DMS79 (cell line): ENCODE measurements at regions not wholly inside any gene's neighbourhood (a gene's known extent, or its start where the extent isn't known, plus 50 kb on each side); places are given as distances from the start of the nearest gene placed in this dataset.

Source experiments
- DNase-seq: peaks from one replicate; lab custom pipeline; 2025; lab: John Stamatoyannopoulos, UW

DNA sequence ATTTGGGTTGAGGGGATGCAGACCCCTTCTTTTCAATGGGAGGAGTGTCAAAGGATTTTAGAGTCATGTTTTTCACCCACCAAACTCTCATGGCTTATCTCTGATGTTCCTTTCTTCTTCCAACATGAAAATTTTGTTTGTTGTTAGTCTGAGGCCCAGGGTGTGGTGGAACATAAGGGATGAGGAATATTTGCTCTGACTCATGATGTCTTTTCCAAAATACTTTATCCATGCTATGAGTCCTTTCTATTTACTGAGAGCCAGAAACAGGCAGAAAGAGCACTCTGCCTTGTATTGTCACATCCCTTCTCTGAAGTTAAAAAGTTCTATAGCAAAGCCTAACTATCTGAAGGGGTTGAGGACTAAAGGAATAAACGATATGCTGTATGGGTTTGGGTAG, 61.6 kb upstream of the GYPA start:
- no peak for DNase-seq

DNA sequence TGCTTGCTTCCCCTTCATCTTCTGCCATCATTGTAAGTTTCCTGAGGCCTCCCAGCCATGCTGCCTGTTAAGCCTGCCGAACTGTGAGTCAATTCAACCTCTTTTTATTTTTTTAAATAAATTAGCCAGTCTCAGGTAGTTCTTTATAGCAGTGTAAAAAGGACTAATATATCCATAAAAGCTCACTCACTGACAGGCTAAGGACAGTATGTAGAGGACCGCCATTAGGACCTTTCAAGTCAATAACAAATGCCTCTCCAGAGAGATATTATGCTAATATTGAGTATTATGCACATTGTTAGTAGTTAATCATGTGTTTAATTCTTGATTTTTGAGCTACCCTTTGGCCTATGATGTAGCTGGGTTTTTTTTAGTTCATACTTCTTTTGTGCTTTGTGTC, 62.6 kb upstream of the GYPA start:
- DNase-seq: no peak

GRCh38 chr4:144204431-144204830, 63.9 kb upstream of the GYPA start:
- no peak for DNase-seq

DNA sequence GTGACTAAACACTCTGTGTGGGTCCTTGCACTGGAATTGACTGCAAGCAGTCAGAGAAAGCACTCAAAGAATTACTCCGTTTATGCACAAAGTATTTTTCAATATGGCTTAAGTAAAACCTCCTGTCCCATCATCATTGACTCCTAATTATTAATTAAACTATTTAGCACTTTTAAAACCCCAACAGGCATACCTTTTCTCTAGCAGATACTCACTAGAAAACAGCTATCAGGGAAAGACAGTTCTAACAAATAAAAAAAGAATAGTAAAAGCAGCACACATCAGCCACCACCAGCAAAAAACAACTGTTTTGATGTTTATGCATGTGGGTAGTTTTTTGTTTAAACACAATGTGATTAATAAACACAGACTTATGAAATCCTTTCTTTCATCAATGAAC, 66.2 kb upstream of the GYPA start:
- no peak for DNase-seq

GRCh38 chr4:144208074-144208473, 67.6 kb upstream of the GYPA start:
- DNase-seq: no peak

GRCh38 chr4:144209491-144209890, 69.0 kb upstream of the GYPA start:
- DNase-seq: no peak

DNA sequence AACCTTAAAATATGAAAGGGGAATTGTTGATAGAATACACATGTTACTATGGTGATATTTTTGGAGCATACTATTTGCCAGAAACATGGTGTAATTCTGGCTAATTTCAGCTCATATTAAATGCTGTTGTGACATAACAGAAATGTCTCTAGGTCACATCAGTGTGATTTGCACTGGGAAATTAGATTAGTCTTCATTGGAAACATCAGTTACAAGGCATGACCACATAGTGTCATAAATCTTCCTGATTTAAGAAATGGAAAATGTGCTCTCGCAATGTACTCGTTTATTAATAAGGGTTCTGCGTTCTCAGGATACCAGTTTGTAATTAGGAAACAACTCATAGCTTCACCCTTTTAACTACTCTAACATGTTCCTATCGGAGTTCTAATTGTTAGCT, 72.9 kb upstream of the GYPA start:
- DNase-seq: no peak

DNA sequence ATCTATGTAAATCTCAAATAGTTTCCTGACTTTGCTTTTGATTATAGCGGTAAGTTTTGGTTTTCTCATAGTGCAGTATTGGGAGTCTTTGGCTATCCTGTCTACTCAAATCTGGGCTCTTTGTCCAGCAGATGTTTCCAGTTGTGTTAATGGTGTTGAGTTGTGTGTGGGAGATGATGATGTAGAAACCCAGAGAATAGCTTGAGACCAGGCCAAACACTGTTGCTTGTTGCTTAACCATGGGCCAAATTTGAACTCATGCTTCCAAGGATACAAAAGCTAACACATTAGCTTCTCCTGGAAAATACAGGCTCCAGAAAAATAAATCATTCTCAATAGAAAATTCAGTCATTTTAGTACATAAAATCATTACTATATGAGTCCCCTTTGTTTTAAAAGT, 82.6 kb upstream of the GYPA start:
- no peak for DNase-seq

- no peak for DNase-seq
Observed at GRCh38 chr4:144223661-144224060, 83.1 kb upstream of the GYPA start.

- no peak for DNase-seq
Observed at GRCh38 chr4:144259285-144259684, 118.8 kb upstream of the GYPA start.

DNA sequence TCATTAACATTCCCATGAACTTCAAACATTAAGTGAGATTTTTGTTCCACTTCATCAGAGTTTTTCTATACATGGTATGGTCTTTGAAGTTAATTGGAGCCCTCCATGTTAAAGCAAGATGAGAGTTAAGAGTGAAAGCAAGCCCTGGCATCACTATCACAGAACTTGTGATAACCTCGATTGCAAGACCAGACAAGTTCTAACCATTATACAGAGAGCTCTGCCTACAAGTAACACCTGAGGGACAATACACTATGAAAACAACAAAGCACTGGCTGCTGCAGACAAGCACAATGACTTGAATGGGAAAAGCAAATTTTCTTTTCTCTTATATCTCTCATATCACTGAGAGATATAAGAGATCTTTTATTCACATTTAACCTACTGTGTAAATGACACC, 126.6 kb upstream of the GYPA start:
- no peak for DNase-seq

GRCh38 chr4:144280688-144281087, 140.2 kb upstream of the GYPA start:
- DNase-seq: no peak

- no peak for DNase-seq
Observed at GRCh38 chr4:144283526-144283925, 143.0 kb upstream of the GYPA start.

DNA sequence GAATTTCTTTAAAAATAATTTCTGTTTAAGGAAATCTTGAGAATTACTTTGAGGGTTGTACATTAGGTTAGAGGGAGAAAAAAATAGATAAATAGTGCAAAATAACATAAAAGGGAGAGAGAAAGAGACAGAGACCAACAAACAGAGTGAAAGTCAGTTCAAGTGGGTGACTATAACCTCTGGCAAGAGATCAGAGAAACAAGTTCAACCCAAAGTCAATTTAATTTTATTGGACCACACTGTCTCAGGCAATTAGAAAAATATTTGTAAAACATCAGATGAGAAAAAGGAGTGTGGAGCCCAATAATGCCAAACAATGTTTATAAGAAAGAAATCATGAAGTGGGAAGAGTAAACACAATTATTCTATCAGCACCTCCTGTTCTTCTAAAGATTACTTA, 143.5 kb upstream of the GYPA start:
- DNase-seq: no peak

GRCh38 chr4:144288011-144288903, 147.7 kb upstream of the GYPA start:
- no peak for DNase-seq

DNA sequence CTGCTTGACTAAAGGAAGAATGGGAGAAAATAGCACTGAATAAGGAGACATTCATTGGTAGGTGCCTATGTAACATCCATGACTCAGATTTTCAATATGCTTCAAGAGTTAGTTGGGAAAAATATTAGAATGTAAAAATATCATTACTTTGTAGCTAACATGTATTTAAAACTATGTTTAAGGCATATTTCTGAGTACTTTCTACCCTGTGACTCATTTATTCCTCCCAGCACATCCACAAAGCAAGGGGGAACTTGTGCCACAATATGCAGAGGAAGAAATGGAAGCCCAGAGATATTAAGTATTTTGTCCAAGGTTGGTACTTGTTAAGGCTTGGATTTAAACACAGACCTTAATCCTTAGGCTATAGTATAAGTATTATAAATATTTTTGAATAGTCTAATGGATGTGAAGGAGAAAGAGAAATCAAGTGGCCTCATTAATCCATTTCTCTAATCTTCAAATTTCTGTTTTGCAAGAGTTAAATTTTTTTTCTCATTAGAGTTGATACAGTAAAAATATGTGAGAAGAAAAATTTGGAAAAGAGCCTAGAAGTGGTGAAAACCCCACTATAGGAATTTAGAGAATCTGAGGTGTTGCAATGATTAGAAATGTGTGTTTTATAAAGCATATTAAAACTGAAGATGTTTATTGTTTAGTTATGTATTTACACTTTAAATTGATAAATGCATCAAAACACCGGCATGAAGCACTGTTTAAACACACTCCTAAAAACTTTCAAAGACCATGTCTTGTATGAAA, 149.3 kb upstream of the GYPA start:
- no peak for DNase-seq

DNA sequence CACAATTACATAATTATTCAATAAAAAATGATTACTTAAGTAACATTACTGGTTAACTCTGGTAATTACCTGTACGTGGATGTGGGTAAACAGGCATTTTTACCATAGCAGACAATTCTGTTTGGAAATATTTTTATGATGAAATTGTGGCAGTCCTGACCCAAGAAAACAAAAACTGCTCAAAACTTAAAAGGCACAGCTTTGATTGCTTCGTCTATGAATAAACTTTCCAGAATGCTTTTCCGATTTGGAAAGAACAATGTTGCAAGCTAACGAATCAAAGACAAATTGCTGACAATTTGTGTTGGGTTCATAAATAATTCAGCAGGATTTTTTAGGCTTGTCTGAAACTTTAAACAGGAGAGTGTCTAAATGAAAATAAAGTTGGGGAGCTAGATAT, 150.6 kb upstream of the GYPA start:
- no peak for DNase-seq

DNA sequence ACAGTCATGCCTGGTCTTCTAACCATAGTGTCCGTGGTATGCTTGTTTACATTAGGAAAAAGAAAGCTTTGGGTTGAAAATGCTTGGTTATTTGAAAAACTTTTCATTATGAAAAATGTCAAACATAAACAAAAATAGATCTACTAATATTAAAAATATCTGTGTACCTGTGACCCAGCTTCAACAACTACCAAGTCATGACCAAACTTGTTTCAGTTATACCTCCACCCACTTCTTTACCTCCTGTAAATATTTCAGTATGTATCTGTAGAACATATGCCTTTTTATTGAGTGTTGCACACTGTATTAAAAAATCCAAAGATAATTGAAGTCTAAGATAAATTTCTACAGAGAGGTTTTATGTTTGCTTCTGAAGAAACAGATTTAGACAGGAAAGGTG, 153.7 kb upstream of the GYPA start:
- no peak for DNase-seq

- DNase-seq: no peak
Observed at GRCh38 chr4:144295286-144295995, 154.9 kb upstream of the GYPA start.

GRCh38 chr4:144296941-144297340, 156.4 kb upstream of the GYPA start:
- DNase-seq: no peak

DNA sequence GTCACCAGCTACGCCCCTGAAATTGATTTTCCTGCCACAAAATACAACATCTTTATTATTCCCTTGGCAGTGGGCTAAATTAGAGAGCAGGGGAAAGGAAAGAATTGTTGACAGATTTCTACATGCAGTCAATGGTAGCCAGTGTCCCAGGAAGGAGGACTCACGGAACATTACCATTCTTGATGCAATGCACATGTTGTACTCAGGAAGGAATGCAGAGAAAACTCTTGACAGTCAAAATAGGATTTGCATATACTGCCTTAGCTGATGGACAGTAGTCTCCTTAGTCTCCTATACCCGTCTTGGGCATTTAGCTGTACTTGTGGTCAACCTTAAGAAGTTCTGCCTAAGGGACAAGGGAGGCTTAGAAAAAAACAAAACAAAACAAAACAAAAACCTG, 158.0 kb upstream of the GYPA start:
- DNase-seq: no peak

DNA sequence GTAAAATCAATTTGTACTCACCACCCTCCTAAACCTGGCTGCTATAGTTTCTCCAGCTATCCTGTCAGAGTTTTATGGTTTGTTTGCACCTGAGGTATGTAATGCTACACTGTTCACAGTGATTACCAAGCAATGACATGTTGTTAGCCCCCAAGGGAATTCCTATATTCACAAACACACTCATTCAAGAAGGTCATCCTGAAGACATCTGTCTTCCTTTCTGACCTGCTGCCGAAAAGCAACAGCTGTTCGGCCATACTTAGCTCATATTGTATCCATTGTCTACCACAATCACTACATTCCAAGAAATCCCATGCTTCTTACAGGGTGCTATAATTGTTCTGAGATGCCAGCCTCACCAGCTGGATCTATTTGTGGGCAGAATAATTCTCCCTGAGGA, 160.1 kb upstream of the GYPA start:
- DNase-seq: no peak
